HEK293T (cell line): ENCODE measurements at regions not wholly inside any gene's neighbourhood (a gene's known extent, or its start where the extent isn't known, plus 50 kb on each side); places are given as distances from the start of the nearest gene placed in this dataset.

Experiments used
- CTCF ChIA-PET: fragments of 350-600 bp; formaldehyde crosslinking; extraction: SDS; loops from one replicate; lab custom pipeline; 2021; ENCODE audit warnings: antibody characterized with exemption, inconsistent platforms; lab: Yijun Ruan, JAX
- POLR2A ChIA-PET: fragments of 350-600 bp; formaldehyde crosslinking; extraction: SDS; loops from one replicate; lab custom pipeline; 2020; ENCODE audit warnings: antibody characterized with exemption, inconsistent platforms; lab: Yijun Ruan, JAX
- DNase-seq: peaks from one replicate; pipeline ENCODE4 v3.0.0; 2012; ENCODE audit warnings: mixed read lengths; ENCODE audit errors: extremely low spot score
- ARNT ChIP-seq: fragments of 450-650 bp; IDR thresholded peaks from 2 replicates; pipeline ENCODE4 v1.6.1; 2017; ENCODE audit warnings: mild to moderate bottlenecking
- BHLHE40 ChIP-seq: fragments of 450-650 bp; IDR thresholded peaks from 2 replicates; pipeline ENCODE4 v1.6.1; 2016; ENCODE audit warnings: mild to moderate bottlenecking, moderate library complexity, borderline replicate concordance
- CTBP1 ChIP-seq: fragments of 450-650 bp; IDR thresholded peaks from 2 replicates; pipeline ENCODE4 v1.6.1; 2016; ENCODE audit warnings: borderline replicate concordance
- ELF4 ChIP-seq: fragments of 450-650 bp; IDR thresholded peaks from 2 replicates; pipeline ENCODE4 v1.6.1; 2017; ENCODE audit warnings: antibody characterized with exemption
- FOXA1 ChIP-seq: fragments of 450-650 bp; IDR thresholded peaks from 2 replicates; pipeline ENCODE4 v1.6.1; 2016; ENCODE audit warnings: mild to moderate bottlenecking
- FOXK2 ChIP-seq: fragments of 450-650 bp; IDR thresholded peaks from 2 replicates; pipeline ENCODE4 v1.6.1; 2016; ENCODE audit warnings: mild to moderate bottlenecking
- FOXM1 ChIP-seq: fragments of 450-650 bp; IDR thresholded peaks from 2 replicates; pipeline ENCODE4 v1.6.1; 2017; ENCODE audit warnings: mild to moderate bottlenecking, borderline replicate concordance
- HDGF ChIP-seq: fragments of 450-650 bp; IDR thresholded peaks from 2 replicates; pipeline ENCODE4 v1.6.1; 2017; ENCODE audit warnings: antibody characterized with exemption, borderline replicate concordance
- L3MBTL2 ChIP-seq: fragments of 450-650 bp; conservative IDR thresholded peaks from 2 replicates; pipeline ENCODE4 v1.6.1; 2016; ENCODE audit warnings: mild to moderate bottlenecking
- LEF1 ChIP-seq: fragments of 450-650 bp; IDR thresholded peaks from 2 replicates; pipeline ENCODE4 v1.6.1; 2017; ENCODE audit warnings: mild to moderate bottlenecking, borderline replicate concordance
- NFRKB ChIP-seq: fragments of 450-650 bp; IDR thresholded peaks from 2 replicates; pipeline ENCODE4 v1.6.1; 2016; ENCODE audit warnings: mild to moderate bottlenecking, moderate library complexity
- PKNOX1 ChIP-seq: fragments of 450-650 bp; IDR thresholded peaks from 2 replicates; pipeline ENCODE4 v1.6.1; 2016
- SP1 ChIP-seq: fragments of 450-650 bp; IDR thresholded peaks from 2 replicates; pipeline ENCODE4 v1.6.1; 2017
- SUZ12 ChIP-seq: fragments of 450-650 bp; IDR thresholded peaks from 2 replicates; pipeline ENCODE4 v1.6.1; 2016; ENCODE audit warnings: mild to moderate bottlenecking
- TARDBP ChIP-seq: fragments of 450-650 bp; IDR thresholded peaks from 2 replicates; pipeline ENCODE4 v1.6.1; 2016
- ZNF384 ChIP-seq: fragments of 450-650 bp; IDR thresholded peaks from 2 replicates; pipeline ENCODE4 v1.6.1; 2016

- ChIA-PET CTCF (interaction anchor here (0.6 kb wide), 1 partner anchor 397 kb away, joined by 4 read pairs; no protein-coding TSS in a partner anchor), POLR2A (no interaction called here)
- no peak for TF ChIP-seq FOXM1
- TF ChIP-seq CTBP1: no peak
- TF ChIP-seq ARNT: no peak
- no peak for TF ChIP-seq SUZ12
- TF ChIP-seq LEF1: no peak
- TF ChIP-seq L3MBTL2: no peak
- DNase-seq: no peak
Observed at GRCh38 chr5:92104126-92104525, 721.0 kb upstream of the ARRDC3 start.

- DNase-seq: no peak
- POLR2A ChIA-PET: no interaction called here
- CTCF ChIA-PET: no interaction called here
- no peak for TF ChIP-seq ARNT
- TF ChIP-seq FOXA1: no peak
- TF ChIP-seq ZNF384: no peak
- TF ChIP-seq TARDBP: no peak
- no peak for TF ChIP-seq L3MBTL2
Observed at GRCh38 chr5:92102313-92102712, 719.2 kb upstream of the ARRDC3 start.

GRCh38 chr5:92092239-92092638 is 709.1 kb upstream of the ARRDC3 start:
- no peak for DNase-seq
- CTCF ChIA-PET: no interaction called here
- TF ChIP-seq ZNF384 (no peak), SP1 (no peak), PKNOX1 (no peak), FOXK2 (no peak), TARDBP (no peak), BHLHE40 (no peak), CTBP1 (no peak), ELF4 (no peak), LEF1 (no peak), NFRKB (no peak), HDGF (no peak), ARNT (no peak), SUZ12 (no peak), L3MBTL2 (no peak), FOXA1 (no peak), FOXM1 (no peak)
- POLR2A ChIA-PET: no interaction called here

- no peak for DNase-seq
- POLR2A ChIA-PET: no interaction called here
- CTCF ChIA-PET: interaction anchor here (0.6 kb wide), 1 partner anchor 153 kb away, joined by 3 read pairs; no protein-coding TSS in a partner anchor
- TF ChIP-seq HDGF (no peak), FOXA1 (no peak), CTBP1 (no peak), BHLHE40 (no peak), SP1 (no peak), SUZ12 (no peak), PKNOX1 (no peak), ZNF384 (no peak), ARNT (no peak), TARDBP (no peak), LEF1 (no peak), NFRKB (no peak), ELF4 (no peak), FOXK2 (no peak), FOXM1 (no peak), L3MBTL2 (no peak)
Observed at GRCh38 chr5:92086059-92086811, 703.1 kb upstream of the ARRDC3 start.

- ChIA-PET CTCF (no interaction called here), POLR2A (no interaction called here)
- no peak for TF ChIP-seq FOXA1
- no peak for TF ChIP-seq PKNOX1
- TF ChIP-seq ELF4: no peak
- no peak for TF ChIP-seq ARNT
- TF ChIP-seq FOXK2: no peak
- no peak for TF ChIP-seq TARDBP
- no peak for TF ChIP-seq L3MBTL2
- no peak for TF ChIP-seq NFRKB
- no peak for TF ChIP-seq HDGF
- no peak for TF ChIP-seq SUZ12
- no peak for TF ChIP-seq BHLHE40
- no peak for TF ChIP-seq CTBP1
- no peak for TF ChIP-seq FOXM1
- TF ChIP-seq SP1: no peak
- TF ChIP-seq LEF1: no peak
- TF ChIP-seq ZNF384: no peak
- no peak for DNase-seq
Observed at GRCh38 chr5:92081958-92082712, 699.0 kb upstream of the ARRDC3 start.

GRCh38 chr5:92070786-92071185 is 687.7 kb upstream of the ARRDC3 start:
- DNase-seq: no peak
- POLR2A ChIA-PET: no interaction called here
- TF ChIP-seq L3MBTL2: no peak
- TF ChIP-seq CTBP1: no peak
- no peak for TF ChIP-seq NFRKB
- TF ChIP-seq FOXK2: no peak
- CTCF ChIA-PET: no interaction called here
